T-helper 22 cell (primary cell): ENCODE measurements at regions not wholly inside any gene's neighbourhood (a gene's known extent, or its start where the extent isn't known, plus 50 kb on each side); places are given as distances from the start of the nearest gene placed in this dataset.
"Not testable (repeated sequence)": the region's sequence is repeated elsewhere in the genome, so short reads cannot be mapped to it uniquely, and the experiment has no call there.

Experiments
- DNase-seq: peaks from one replicate; pipeline ENCODE4 v3.0.0-alpha.2; 2020; ENCODE audit warnings: low read depth

DNA sequence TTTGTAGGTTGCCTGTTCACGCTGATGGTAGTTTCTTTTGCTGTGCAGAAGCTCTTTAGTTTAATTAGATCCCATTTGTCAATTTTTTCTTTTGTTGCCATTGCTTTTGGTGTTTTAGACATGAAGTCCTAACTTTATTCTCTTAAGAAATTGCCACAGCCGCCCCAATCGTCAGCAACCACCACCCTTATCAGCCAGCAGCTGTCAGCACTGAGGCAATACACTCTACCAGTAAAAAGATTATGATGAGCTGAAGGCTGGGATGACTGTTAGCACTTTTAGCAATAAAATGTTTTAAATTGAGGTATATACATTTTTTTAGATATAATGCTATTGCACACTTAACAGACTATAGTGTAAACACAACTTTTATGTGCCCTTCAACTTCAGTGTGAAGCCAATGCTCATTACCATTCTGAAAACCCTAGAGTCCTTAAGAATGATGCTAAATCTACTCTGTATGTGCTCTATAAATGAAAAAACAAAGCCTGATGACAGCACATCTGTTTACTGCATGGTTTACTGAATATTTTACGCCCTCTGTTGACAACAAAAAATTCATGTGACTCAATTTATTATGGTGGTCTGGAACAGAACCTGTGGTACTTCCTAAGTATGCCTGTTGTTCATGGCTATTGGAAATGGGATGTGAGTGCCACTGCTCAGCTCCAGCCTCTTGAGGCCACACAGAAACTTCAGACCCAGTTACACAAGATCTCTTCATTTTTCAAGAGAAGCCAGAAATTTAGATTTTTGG lies 197.4 kb downstream of the DUSP6 start:
- DNase-seq = no peak

DNA sequence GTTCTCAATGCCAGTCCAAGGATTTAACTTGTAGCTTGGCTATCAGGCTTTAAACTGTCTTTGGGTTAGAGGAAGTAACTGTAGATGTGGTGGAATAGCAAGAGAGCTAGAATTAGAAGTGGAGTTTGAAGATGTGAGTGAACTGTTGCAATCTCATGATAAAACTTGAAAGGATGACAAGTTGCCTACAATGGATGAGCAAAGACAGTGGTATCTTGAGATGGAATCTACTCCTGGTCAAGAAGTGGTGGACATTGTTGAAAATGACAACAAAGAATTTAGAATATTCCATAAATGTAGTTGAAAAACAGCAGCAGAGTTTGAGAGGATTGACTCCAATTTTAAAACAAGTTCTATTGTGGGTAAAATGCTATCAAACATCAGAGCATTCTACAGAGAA lies 199.0 kb downstream of the DUSP6 start:
- DNase-seq = no peak

DNA sequence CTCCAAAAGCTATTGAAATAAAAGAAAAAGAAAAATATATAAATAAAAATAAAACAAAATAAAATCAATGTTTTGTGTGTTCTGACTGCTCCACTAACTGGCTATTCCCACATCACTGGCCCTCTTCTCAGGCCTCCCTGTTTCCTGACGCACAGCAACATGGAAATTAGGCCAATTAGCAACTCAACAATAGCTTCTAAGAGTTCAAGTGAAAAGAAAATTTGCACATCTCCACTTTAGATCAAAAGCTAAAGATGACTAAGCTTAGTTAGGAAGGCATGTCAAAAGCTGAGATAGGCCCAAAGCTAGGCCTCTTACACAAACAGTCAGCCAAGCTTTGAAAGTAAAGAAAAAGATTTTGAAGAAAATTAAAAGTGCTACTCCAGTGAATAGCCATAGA lies 200.8 kb downstream of the DUSP6 start:
- DNase-seq = no peak

DNA sequence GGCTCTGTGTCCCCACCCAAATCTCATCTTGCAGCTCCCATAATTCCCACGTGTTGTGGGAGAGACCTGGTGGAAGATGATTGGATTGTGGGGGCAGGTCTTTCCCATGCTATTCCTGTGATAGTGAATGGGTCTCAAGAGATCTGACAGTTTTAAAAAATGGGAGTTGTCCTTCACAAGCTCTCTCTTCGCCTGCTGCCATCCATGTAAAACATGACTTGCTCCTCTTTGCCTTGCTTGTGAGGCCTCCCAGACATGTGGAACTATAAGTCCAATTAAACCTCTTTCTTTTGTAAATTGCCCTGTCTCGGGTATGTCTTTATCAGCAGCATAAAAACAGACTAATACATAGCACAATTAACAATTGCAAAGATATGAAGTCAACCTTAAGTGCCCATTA lies 201.5 kb downstream of the DUSP6 start:
- DNase-seq = not testable (repeated sequence)

DNA sequence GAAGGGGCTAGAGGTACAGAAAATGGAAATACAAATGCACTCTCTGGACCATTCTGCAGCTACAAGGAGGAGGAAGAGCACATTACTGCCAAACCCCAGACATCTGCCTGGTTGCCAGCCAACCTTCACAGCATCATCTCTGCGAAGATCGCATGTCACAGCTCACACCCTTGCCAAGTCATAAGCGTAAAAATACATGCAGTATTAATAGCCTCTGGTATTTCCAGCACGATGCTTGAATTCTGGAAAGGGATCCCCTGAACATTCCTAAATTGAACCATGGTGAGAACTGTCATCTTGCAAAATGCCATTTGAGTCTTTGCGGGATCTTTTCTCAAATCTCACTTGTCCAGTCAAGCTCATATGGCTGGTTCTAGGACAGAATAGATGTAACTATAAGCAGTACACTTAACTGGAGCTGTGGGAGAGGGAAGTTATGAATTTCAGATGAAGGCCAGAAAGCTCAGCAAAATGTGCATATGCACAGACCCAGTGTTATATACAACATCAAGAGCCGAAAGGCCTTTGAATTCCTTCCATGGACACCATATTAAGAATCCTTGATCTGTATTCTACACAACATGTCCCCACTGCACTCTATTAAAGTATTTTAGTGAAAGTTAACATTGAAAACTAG lies 211.6 kb downstream of the DUSP6 start:
- DNase-seq = no peak

DNA sequence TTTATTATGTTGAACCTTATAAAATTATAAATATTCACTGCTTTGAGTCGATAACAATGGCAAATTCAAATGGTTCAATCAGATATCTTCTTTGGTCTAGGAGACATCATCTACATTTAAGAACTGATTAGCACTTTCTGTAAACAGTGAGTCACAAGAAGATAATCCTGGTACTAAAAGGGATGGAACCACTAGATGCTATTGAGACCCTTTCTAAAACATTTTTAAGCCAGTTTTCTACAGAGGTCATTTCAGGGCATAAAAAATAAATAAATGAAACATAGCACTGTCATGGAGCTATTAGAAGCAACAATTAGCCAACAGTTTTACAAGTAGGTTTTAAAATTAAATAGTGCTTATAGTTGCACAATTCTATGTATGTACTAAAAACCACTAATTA lies 212.2 kb downstream of the DUSP6 start:
- no peak for DNase-seq

DNA sequence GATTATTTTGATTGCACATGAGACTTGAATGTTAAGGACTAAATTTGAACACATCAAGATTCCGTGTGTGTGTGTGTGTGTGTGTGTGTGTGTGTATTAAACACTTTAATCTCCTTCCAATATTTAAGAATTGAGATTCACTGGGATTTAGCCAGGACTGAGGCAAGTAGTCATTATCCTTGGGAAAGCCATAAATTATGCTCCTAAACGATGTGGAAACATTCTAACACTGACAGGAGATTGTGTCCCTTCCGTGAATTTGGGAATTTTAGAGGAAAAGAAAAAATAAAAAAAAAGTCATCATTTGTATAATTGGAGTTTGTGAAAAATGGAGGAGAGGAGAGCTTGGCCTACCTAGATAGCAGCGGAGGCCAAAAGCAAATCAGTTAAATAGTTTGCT lies 212.9 kb downstream of the DUSP6 start:
- no peak for DNase-seq

DNA sequence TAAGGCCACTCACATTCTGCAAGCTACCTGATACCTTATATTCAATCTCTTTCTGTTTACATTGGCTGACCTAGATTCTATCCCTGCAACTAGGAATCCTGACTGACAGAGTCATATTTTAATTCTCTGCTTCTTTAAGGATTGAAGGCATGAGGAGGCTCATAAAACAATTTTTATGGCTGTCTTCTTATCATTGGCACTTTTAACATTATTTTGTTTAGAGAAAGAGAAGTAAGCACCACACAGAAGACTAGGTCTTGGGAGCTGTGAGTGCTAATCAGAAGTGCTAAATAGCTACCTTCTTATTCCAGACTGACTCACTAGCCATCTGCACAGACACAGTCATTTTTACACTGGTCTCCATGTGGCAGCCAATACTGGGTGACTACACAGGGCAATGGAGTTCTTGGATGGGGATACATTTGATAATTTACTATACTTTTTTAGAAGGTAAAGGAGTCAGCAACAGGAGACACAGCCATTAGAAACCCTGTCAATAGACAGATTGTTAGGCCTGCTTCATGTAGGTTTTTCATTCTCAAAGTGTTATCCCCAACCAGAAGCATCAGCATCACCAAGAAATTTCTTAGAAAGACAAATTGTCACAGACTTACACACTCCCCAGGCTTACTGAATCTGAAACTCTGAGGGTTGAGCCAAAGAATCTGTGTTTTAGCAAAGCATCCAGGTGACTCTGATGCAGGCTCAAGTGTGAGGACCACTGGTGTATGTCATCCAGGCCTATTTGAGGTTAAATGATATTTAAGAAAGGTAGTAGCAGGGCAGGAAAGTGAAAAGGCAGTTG lies 214.1 kb downstream of the DUSP6 start:
- DNase-seq = no peak

DNA sequence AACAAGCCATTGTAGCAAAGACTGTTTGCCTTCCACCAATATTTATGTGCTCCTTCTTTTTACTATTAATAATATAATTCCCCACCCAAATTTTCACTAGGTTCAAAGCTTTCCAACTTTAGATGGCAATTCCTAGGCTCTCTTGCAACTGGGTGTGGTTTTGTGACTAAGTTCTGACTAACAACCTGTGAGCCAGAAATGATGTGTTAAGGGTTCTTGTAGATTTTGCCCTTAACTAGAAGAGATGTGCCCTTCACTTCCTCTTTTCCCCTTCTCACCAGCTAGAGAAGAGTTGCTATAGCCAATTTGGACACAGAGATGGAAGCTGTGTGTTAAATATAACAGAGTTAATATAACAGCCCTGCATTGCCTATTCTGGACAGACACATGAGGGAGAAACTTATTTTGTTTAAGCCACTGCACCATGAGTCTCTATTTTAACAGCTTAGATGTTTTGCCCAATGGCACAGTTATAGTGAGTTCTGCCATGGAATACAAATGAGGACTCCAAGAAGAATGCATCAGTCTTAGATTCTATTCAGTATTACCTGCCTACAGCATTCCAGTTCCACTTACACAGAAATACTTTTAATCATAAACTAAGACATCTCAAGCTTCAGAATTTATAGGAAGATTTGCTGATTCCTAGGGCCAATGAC lies 216.2 kb downstream of the DUSP6 start:
- DNase-seq = no peak

DNA sequence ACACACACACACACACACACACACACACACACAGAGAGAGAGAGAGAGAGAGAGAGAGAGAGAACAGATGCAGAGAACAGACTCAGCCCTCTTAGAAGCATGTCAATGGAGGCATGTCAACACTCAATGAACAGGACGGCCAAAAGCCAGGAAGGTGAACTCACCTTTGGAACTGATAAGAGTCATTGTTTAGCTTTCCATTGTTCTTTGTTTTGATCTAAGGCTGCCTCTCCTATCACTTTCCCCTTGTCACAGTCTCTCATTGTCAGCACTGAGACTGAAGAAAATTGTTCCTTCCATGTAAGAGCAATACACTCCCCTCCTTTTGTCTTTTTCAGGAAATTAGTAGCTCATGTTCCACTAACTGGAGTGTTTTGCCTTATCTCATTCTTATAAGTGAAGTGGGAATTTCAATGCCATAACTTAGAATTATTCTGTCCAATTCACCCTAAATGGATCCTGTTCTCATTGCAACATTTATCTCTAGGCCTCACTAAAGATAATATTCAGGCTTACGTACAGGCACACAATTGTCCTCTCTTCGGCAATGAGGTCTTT lies 218.0 kb downstream of the DUSP6 start:
- no peak for DNase-seq

DNA sequence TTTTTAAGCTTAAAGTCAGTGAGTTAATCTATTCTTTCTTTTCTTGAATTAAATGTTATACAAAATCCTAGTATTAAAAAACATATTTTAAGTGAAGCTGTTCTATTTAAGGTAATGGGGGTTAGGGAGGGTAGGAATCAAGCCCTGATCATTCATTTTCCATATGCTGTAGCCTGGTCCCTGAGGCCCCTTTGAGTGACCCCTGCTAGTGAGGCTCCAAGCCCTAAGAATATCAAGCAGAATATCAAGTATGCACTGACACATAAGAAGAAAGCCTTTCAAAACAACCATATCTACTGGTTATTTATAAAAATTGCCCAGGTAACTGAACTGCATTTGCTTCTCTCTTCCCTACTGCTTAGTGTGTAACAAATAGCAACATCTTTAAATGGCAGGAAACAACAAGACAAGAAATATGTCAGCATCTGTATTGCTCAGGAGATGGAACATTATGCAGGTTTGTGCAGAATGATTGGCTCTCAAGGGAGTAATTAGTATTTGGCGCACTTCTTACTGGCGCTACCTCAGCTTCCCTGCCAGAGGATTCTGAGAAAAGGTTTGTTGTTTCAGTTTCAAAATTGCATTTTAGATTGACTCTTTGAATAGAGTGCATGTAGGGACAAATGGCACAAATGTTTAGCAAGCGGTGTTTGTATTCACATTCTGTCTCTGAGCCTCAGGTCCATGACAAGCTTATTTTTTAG lies 223.0 kb downstream of the DUSP6 start:
- DNase-seq = no peak

DNA sequence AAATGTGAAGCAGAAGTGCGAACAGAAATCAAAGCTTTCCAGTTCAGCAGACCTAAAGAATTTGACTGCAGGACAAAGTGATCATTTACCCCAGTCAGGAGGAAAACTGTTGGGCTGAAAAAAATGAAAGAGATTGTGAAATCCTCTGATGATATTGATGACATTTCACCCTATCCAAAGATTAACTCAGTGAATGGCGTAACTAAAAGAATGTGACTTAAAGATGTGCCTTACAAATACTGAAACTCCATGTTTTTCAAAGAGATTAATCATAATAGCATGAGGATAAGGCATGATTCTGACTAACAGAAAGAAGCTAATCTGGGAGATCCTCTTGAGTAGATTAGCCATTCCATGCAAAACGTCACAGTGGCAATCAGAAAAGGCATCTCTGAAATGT lies 225.6 kb downstream of the DUSP6 start:
- DNase-seq = no peak

DNA sequence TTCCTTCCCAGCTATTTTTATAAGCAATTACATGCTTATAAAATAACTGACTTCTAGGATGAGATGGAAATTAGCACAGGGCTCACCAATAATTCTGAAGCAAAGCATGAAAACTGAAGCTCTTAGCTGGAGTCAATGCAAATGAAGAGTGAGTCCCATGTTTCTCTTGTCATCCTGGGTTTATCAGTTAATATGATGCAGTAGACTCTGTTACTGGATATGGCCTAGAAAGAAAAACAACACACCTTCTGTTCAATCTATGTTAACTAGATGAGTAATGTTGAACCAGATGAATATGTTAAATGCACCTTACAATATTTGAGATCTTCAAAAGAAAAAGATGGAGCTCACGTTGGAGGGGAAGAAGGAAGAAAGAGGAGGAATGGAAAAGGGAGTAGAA lies 229.4 kb downstream of the DUSP6 start:
- no peak for DNase-seq

DNA sequence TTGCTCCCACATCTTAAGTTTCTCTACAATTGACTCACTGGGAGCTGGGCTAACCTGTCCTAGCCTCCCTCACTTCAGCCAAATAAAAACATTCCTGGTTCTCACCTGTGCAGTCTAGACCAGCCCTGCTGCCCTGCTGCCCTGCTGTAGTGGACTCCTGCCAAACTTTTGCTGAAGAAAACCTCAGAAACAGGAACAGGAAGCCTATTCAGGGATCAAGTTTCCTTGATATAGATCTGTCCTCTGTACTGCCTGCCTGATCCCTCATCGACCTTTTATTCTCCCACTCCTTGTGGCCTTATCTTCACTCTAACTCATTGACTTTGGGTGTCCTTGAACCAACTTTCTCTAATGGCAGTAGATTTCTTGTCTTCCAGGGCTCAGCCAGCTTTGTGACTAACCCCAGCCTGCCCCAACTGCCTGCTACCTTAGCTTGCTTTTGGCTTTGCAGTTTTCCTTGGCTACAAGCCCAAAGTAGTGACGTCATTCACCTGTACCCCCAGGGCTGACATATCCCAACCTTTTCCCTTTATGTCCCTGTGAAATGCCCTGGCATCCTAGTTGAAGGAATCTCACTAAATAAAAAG lies 234.8 kb downstream of the DUSP6 start:
- DNase-seq = no peak

DNA sequence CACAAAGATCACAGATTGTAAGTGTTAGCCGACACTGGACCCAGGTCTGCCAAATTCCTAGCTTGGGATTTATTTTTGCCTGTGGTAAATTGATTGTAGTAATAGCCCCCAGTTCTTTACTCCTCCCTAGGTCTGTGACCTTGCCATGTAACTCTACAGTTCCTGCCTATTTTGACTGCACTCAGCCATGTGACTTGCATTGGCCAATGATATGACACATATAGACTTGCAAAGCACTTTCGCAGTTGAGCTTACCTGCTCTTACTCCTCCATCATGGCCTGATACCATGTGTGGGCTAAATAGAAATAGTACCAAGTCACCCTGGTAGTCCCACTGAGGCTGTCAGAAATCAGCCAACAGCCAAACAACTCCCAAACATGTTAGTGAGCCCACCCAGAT lies 240.3 kb downstream of the DUSP6 start:
- DNase-seq = no peak

DNA sequence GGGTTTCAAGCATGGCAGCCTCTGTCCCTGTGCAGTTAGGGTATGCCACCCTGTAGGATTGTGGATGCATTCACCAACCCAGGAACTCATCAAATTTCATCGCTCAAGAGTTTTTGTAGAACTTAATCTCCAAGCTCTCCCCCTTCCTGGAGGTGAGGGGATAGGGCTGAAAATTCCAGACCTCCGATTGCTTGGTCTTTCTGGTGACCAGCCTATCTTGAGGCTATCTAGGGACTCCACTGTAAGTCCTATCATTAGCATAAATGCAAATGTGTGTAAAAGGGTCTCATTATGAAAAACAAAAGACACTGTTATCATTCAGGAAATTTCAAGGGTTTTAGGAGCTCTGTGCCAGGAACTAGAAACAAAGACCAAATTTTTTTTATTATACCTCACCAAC lies 244.0 kb downstream of the DUSP6 start:
- DNase-seq = no peak

DNA sequence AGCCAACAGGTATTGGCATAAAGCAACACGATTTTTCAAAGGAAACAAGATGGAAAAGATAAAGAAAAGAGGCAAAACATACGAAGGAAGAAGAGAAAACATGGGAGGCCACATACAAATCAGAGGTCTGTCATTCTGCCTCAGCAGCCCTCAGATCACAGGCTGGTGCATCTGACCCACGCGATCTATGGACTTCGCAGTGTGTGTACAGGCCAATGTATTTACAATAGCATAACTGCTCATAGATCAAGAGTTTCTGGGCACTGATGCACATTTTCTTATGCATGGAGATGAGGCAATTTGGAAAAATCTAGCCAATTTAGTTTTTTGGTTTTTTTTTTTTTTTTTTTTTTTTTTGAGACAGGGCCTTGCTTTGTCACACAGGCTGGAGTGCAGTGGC lies 245.4 kb downstream of the DUSP6 start:
- DNase-seq = no peak

DNA sequence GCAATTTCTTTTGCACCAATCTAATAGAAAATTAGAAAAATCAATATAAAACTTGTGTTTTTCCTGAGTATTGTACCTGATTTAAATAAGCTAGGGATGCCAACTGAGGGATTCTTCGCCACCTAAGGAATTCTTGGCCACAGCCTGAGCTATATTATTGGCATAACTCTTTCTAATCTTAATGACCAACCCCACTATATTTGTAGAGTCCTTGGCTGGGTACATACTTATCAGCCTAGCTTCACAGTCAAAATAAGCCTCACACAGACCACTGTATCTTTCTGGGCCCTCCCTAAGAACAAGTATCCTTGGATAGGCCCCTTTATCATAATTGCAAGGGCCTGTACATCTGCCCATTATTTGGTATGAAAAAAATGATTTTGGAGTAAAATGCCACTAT lies 247.1 kb downstream of the DUSP6 start:
- no peak for DNase-seq

DNA sequence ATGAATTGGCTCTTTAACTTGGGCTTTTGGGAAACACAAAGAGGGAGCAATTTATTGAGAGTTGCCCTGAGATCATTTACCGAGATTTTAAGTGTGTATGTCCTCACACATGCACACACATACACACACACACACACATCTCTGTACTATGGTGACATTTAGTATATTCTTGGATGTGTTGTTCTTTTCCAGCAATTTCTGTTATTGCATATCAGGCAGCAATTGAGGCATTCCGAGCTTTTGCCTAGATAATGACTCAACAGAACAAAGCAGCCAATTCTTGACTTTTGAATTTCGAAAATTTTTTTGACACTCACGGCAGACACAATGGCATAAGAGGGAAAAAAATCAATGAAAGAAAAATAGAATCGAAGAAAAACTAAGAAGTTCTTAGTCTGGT lies 248.5 kb downstream of the DUSP6 start:
- no peak for DNase-seq

DNA sequence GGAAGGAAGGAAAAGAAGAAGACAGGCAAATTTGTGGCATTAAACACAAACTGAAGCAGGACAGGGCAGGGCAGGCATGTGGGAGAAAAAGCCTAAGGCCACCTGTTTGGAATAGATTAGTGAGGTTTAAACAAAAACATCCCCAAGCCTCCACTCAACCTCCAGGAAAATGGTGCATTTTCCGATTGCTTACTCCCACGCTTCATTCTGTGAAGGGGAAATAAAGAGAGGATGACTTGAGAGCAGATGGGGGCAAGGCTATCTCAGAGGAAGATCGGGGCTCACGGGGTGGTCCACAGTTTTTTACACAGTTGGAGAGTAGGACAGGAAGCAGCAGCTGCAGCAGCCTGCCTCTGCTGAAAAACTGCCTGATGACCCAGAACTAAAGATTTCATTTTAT lies 250.9 kb downstream of the DUSP6 start:
- DNase-seq = no peak

DNA sequence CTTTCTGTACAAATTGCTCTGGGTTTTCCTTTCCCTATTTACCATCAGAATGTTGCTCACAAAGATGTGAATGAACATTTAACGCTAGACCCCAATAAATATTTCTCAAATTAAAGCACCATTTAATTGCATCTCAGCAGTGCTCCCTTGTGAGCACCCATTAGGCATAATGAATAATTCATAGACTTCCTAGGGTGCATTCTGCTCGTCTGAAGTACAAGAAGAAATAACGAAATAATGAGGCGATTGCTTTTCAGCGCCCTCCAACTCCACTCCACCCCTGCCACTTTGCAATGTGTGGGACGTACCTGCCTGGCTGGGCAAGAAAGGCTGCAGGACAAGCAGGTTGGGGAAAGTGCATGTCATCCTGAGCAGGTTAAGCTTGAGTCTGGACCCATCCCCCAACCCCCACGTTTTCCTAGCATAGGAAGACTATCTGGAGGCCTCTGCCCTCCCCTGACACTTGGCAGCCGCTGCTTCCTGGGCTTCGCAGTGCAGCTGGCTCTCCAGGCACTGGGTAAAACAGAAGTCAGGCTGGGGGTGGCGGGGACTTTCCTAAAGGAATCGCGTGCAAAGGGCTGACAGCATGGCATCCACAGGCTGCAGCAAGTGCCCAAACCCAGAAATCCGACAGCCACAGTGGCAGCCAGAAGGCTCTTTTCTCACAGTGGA lies 253.7 kb downstream of the DUSP6 start:
- no peak for DNase-seq
